SK-N-MC (cell line): ENCODE measurements at regions not wholly inside any gene's neighbourhood (a gene's known extent, or its start where the extent isn't known, plus 50 kb on each side); places are given as distances from the start of the nearest gene placed in this dataset.

ENCODE experiments used
- EZH2 ChIP-seq: fragments of 200-600 bp; sonication (generic); IDR thresholded peaks from one replicate; pipeline ENCODE4 v1.6.1; 2017; ENCODE audit warnings: antibody characterized with exemption
- FOXP2 ChIP-seq: optimal IDR thresholded peaks from 2 replicates; pipeline ENCODE3; 2011; ENCODE audit warnings: mild to moderate bottlenecking, moderate library complexity; ENCODE audit not compliant: insufficient read depth; ENCODE audit errors: extremely low read length, control extremely low read depth
- POLR2AphosphoS5 ChIP-seq: IDR thresholded peaks from 2 replicates; pipeline ENCODE4 v1.6.1; 2012; ENCODE audit warnings: mild to moderate bottlenecking, low read depth, low read length, borderline replicate concordance

- TF ChIP-seq POLR2AphosphoS5: no peak
- no peak for TF ChIP-seq EZH2
- no peak for TF ChIP-seq FOXP2
Measured at GRCh38 chr7:36078816-36079360, 74.2 kb upstream of the EEPD1 start.
